Stomach (tissue), 8 donors: ENCODE measurements at regions not wholly inside any gene's neighbourhood (a gene's known extent, or its start where the extent isn't known, plus 50 kb on each side); places are given as distances from the start of the nearest gene placed in this dataset.

Experiments
- DNase-seq, 2 donors: peaks; one replicate each; pipeline versions ENCODE4 v3.0.0 to v3.0.0-alpha.2; 2013 to 2019
- H3K27ac ChIP-seq, 5 donors: fragments of 200-600 bp in 4 of 5; sonication (generic) in 4 of 5; one replicate each; pipeline ENCODE4 v1.5.1; 2013 to 2019; ENCODE audit warnings: mild to moderate bottlenecking in 1 of 5, moderate library complexity in 1 of 5
- H3K27me3 ChIP-seq, 3 donors: fragments of 200-600 bp; sonication (generic); one replicate each; pipeline ENCODE4 v1.5.1; 2017 to 2019; ENCODE audit warnings: mixed run types in 1 of 3
- H3K36me3 ChIP-seq, 4 donors: fragments of 200-600 bp; sonication (generic); 1 replicate in 3 of 4; 2 replicates in 1 of 4; pipeline ENCODE4 v1.5.1; 2016 to 2019
- H3K4me1 ChIP-seq, 4 donors: fragments of 200-600 bp; sonication (generic); one replicate each; pipeline ENCODE4 v1.5.1; 2016 to 2019
- H3K4me3 ChIP-seq, 4 donors: fragments of 200-600 bp; sonication (generic) in 3 of 4; one replicate each; pipeline ENCODE4 v1.5.1; 2016 to 2019; ENCODE audit warnings: mild to moderate bottlenecking in 1 of 4
- H3K9me3 ChIP-seq, 4 donors: fragments of 200-600 bp; sonication (generic); one replicate each; pipeline ENCODE4 v1.5.1; 2016 to 2019
- CTCF ChIP-seq, 7 experiments: fragments of 450-650 bp in 4 of 7; fragments of 200-600 bp in 3 of 7; sonication (generic) in 3 of 7; IDR thresholded peaks; one replicate each; pipeline ENCODE4 v1.5.1; 2016 to 2019; ENCODE audit warnings: antibody characterized with exemption in 7 of 7, control low read depth in 2 of 7, mild to moderate bottlenecking in 1 of 7
- EP300 ChIP-seq: sonication (generic); formaldehyde crosslinking; IDR thresholded peaks from one replicate; pipeline ENCODE4 v1.6.1; 2017; ENCODE audit warnings: antibody characterized with exemption
- POLR2A ChIP-seq, 4 donors: fragments of 450-650 bp; IDR thresholded peaks; one replicate each; pipeline ENCODE4 v1.6.1; 2016; ENCODE audit warnings: antibody characterized with exemption in 4 of 4, control low read depth in 2 of 4, mild to moderate bottlenecking in 1 of 4, moderate library complexity in 1 of 4
- POLR2AphosphoS5 ChIP-seq, 3 donors: sonication (generic); formaldehyde crosslinking; IDR thresholded peaks; one replicate each; pipeline ENCODE4 v1.6.1; 2016; ENCODE audit warnings: antibody characterized with exemption in 3 of 3
- WGBS, 5 donors: extraction: QIAGEN DNeasy Blood & Tissue Kit in 3 of 5; methylation state at CpG; one replicate each; pipeline versions ENCODE4 v1.1.5 to v1.1.7; 2013 to 2018; 5-methylcytosine and 5-hydroxymethylcytosine counted together
- intact Hi-C: fragments of 100-400 bp; cut with DNase I; formaldehyde crosslinking; loops from one replicate; pipeline ENCODE4 v1.15.1; 2023; ENCODE audit warnings: low total_unique reads
- donor health status: healthy with polysubstance abuse.
- donor health status: Bipolar disorder and iron deficiency.
- donor health status: healthy.

- Histone ChIP-seq H3K9me3 (peaks cover 0 to 4% (median 1%) of the 10 kb centered on the region in 4 donors), H3K36me3 (no peaks in the 10 kb centered on the region), H3K27me3 (no peaks in the 10 kb centered on the region), H3K4me1 (peaks cover 0 to 14% (median 2%) of the 10 kb centered on the region in 4 donors), H3K4me3 (no peak overlapping the region), H3K27ac (peak overlapping the region in 2 of 5 donors; percentile 34 to 46)
- TF ChIP-seq POLR2AphosphoS5 (IDR thresholded peaks at IDR 0.05), result peak in 2 of 3 donors; percentile 38 to 46
- no peak for TF ChIP-seq EP300
- 50 to 69% (median 63%) methylated on average over 8 of the region's 8 CpGs for WGBS, 5 donors
- intact Hi-C loops, result no loop called here
- peak; percentile 36 to 42 for DNase-seq
These were observed 52.0 kb upstream of the CCDC63 start for GRCh38 chr12:110794623-110795280.

DNA sequence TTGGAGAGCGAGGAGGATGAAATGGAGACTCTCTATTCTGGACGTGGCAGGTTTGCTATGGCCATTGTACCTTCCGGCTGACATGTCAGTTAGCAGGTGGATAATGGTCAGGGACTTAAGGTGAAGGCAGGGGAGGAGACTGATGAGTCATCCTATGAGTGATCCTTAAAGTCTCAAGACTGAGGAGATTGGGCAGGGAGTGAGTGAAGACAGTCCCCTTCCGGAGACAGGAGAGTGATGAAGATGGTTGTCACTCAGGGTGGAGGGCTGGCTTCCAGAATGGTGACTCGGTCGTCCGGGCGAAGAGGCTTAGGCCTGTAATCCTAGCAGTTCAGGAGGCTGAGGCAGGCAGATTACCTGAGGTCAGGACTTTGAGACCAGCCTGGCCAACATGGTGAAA is 49.8 kb upstream of the CCDC63 start:
- Histone ChIP-seq H3K4me1 (peaks cover 0 to 4% (median 0%) of the 10 kb centered on the region in 4 donors), H3K4me3 (no peak overlapping the region), H3K9me3 (peaks cover 0 to 15% (median 8%) of the 10 kb centered on the region in 4 donors), H3K36me3 (no peaks in the 10 kb centered on the region), H3K27me3 (no peaks in the 10 kb centered on the region), H3K27ac (no peak overlapping the region)
- DNase-seq, result no peak
- 87 to 91% (median 89%) methylated on average over 8 of the region's 8 CpGs for WGBS, 5 donors
- intact Hi-C loops, result no loop called here
- TF ChIP-seq POLR2AphosphoS5 (IDR thresholded peaks at IDR 0.05) (no peak), POLR2A (IDR thresholded peaks at IDR 0.05) (no peak), CTCF (IDR thresholded peaks at IDR 0.05) (no peak), EP300 (no peak)
